Activated naive CD8-positive, alpha-beta T cell treated with anti-CD3 and anti-CD28 coated beads, Interleukin-2, amount 50 U/mL, for 24 hours (primary cell): ENCODE measurements at regions not wholly inside any gene's neighbourhood (a gene's known extent, or its start where the extent isn't known, plus 50 kb on each side); places are given as distances from the start of the nearest gene placed in this dataset.
"Not testable (repeated sequence)": the region's sequence is repeated elsewhere in the genome, so short reads cannot be mapped to it uniquely, and the experiment has no call there.

ENCODE experiments used
- ATAC-seq: fragments of 150-1000 bp; cut with Tn5 transposase; one replicate; pipeline ENCODE4 v1.10.0; 2021
- DNase-seq: peaks from one replicate; pipeline ENCODE4 v3.0.0; 2021
- H3K27ac Mint-ChIP-seq: one replicate; pipeline ENCODE4 v1.8.0; 2021; ENCODE audit warnings: mild to moderate bottlenecking, mixed read lengths
- H3K27me3 Mint-ChIP-seq: one replicate; pipeline ENCODE4 v1.8.0; 2021; ENCODE audit warnings: mixed read lengths
- H3K36me3 Mint-ChIP-seq: one replicate; pipeline ENCODE4 v1.8.0; 2021; ENCODE audit warnings: low read depth, mixed read lengths
- H3K4me1 Mint-ChIP-seq: one replicate; pipeline ENCODE4 v1.8.0; 2021; ENCODE audit warnings: mixed read lengths
- H3K4me3 Mint-ChIP-seq: one replicate; pipeline ENCODE4 v1.8.0; 2021; ENCODE audit warnings: mild to moderate bottlenecking, moderate library complexity, mixed read lengths
- H3K9me3 Mint-ChIP-seq: one replicate; pipeline ENCODE4 v1.8.0; 2021; ENCODE audit warnings: mixed read lengths

DNA sequence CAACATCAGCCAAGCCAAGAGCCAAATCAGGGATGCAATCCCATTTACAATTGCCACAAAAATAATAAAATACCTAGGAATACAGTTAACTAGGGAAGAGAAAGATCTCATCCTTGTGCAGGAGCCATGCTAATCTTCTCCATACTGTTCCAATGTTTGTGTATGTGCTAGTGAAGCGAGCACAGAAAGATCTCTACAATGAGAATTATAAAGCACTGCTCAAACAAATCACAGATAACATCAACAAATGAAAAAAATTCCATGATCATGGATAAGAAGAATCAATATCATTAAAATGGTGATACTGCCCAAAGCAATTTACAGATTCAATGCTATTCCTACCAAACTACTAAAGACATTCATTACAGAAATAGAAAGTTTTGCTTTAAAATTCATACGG, 215.6 kb downstream of the FOXG1 start:
- no peak for DNase-seq
- Mint-ChIP-seq H3K27ac (no peak overlapping the region), H3K36me3 (no peaks in the 10 kb centered on the region), H3K27me3 (no peaks in the 10 kb centered on the region), H3K4me1 (no peaks in the 10 kb centered on the region), H3K9me3 (peaks cover 21% of the 10 kb centered on the region), H3K4me3 (no peak overlapping the region)
- ATAC-seq: no peak

DNA sequence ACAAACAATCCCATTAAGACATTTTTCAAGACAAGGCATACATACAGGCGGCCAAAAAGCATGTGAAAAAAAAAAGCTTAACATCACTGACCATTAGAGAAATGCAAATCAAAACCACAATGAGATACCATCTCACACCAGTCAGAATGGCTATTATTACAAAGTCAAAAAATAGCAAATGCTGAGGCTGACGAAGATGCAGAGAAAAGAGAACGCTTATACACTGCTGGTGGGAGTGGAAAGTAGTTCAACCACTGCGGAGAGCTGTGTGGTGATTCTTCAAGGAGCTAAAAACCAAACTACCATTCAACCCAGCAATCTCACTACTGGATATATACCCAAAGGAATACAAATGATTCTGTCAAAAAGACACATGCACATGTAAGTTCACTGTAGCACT, 216.7 kb downstream of the FOXG1 start:
- Mint-ChIP-seq H3K4me1 (no peaks in the 10 kb centered on the region), H3K9me3 (peaks cover 21% of the 10 kb centered on the region), H3K27me3 (no peaks in the 10 kb centered on the region), H3K36me3 (no peaks in the 10 kb centered on the region), H3K4me3 (no peak overlapping the region), H3K27ac (no peak overlapping the region)
- no peak for DNase-seq
- no peak for ATAC-seq

GRCh38 chr14:28987516-28987915, 220.9 kb downstream of the FOXG1 start:
- H3K27ac Mint-ChIP-seq: no peak overlapping the region
- H3K36me3 Mint-ChIP-seq: no peaks in the 10 kb centered on the region
- peaks cover 9% of the 10 kb centered on the region for H3K9me3 Mint-ChIP-seq
- no peaks in the 10 kb centered on the region for H3K27me3 Mint-ChIP-seq
- no peaks in the 10 kb centered on the region for H3K4me1 Mint-ChIP-seq
- ATAC-seq (no peak), DNase-seq (no peak)
- no peak overlapping the region for H3K4me3 Mint-ChIP-seq

GRCh38 chr14:28997196-28997595, 230.6 kb downstream of the FOXG1 start:
- not testable (repeated sequence) for H3K27ac Mint-ChIP-seq, H3K36me3 Mint-ChIP-seq

DNA sequence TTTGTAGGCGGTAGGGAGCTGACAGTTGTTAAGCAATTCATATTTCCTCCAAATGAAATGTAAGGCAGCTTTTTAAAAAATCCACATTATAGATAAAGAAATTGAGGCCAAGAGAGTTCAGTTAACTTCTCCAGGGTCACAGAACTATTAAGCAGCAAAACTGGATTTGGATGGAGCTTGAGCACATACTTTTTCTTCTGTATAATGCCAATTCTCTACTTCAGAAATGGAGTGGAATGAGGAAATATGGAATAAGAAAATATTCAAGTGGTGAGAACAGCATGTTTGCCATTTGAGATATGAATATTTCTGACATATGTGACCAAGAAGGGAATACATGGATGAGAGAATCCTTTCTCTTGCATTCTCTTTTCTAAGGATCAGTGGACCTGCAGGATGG, 233.1 kb downstream of the FOXG1 start:
- peaks cover 7% of the 10 kb centered on the region for H3K9me3 Mint-ChIP-seq
- no peaks in the 10 kb centered on the region for H3K4me1 Mint-ChIP-seq
- ATAC-seq (no peak), DNase-seq (no peak)
- H3K4me3 Mint-ChIP-seq: no peak overlapping the region
- no peak overlapping the region for H3K27ac Mint-ChIP-seq
- H3K27me3 Mint-ChIP-seq: no peaks in the 10 kb centered on the region
- H3K36me3 Mint-ChIP-seq: no peaks in the 10 kb centered on the region

More at GRCh38 chr14:28997196-28997595, 230.6 kb downstream of the FOXG1 start:
- not testable (repeated sequence) for H3K9me3 Mint-ChIP-seq, H3K4me1 Mint-ChIP-seq, ATAC-seq, H3K27me3 Mint-ChIP-seq, DNase-seq, H3K4me3 Mint-ChIP-seq

- Mint-ChIP-seq H3K4me3 (no peak overlapping the region), H3K4me1 (no peaks in the 10 kb centered on the region), H3K36me3 (no peaks in the 10 kb centered on the region), H3K9me3 (peaks cover 13% of the 10 kb centered on the region), H3K27me3 (no peaks in the 10 kb centered on the region), H3K27ac (no peak overlapping the region)
- DNase-seq (no peak), ATAC-seq (no peak)
These were observed 239.1 kb downstream of the FOXG1 start for GRCh38 chr14:29005647-29006046.

DNA sequence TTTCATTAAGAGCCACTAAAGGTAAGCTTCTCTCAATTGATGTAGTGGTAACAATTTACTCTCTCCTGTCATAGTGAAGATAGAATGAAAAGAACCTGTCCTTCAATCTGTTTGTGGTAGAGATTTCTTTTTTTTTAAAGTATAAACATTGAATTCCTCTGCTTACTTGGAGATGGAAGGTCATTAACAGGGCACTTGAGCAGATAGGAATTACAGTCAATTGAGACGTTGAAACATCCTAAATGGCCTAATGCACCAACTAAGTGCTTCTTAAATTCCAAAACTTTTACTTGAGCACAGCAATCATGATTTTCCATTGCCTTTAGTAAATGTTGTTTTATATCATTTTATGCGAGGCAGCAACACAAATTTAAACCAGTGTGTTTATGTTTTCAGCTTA, 241.4 kb downstream of the FOXG1 start:
- H3K36me3 Mint-ChIP-seq: no peaks in the 10 kb centered on the region
- no peak for DNase-seq
- H3K9me3 Mint-ChIP-seq: peaks cover 20% of the 10 kb centered on the region
- H3K27me3 Mint-ChIP-seq: no peaks in the 10 kb centered on the region
- no peak for ATAC-seq
- H3K27ac Mint-ChIP-seq: no peak overlapping the region
- H3K4me1 Mint-ChIP-seq: no peaks in the 10 kb centered on the region
- H3K4me3 Mint-ChIP-seq: no peak overlapping the region

GRCh38 chr14:29016050-29016900, 249.7 kb downstream of the FOXG1 start:
- peaks cover 16% of the 10 kb centered on the region for H3K9me3 Mint-ChIP-seq
- H3K36me3 Mint-ChIP-seq: no peaks in the 10 kb centered on the region
- H3K4me3 Mint-ChIP-seq: no peak overlapping the region
- H3K4me1 Mint-ChIP-seq: no peaks in the 10 kb centered on the region
- H3K27me3 Mint-ChIP-seq: no peaks in the 10 kb centered on the region
- peak; percentile 26 for DNase-seq
- no peak for ATAC-seq
- no peak overlapping the region for H3K27ac Mint-ChIP-seq

- peaks cover 23% of the 10 kb centered on the region for H3K9me3 Mint-ChIP-seq
- not testable (repeated sequence) for H3K4me3 Mint-ChIP-seq, ATAC-seq, H3K27ac Mint-ChIP-seq, DNase-seq, H3K27me3 Mint-ChIP-seq, H3K4me1 Mint-ChIP-seq, H3K36me3 Mint-ChIP-seq
These were observed 256.9 kb downstream of the FOXG1 start for GRCh38 chr14:29023505-29023904.

DNA sequence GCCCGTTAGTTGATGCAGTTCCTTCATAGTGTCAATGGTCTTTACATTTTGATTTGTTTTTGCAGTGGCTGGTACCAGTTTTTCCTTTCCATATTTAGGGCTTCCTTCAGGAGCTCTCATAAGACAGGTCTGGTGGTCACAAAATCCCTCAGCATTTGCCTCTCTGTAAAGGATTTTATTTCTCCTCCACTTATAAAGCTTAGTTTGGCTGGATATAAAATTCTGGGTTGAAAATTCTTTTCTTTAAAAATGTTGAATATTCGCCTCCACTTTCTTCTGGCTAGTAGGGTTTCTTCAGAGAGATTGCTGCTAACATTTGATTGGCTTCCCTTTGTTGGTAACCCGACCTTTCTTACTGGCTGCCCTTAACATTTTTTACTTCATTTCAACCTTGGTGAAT, 260.9 kb downstream of the FOXG1 start:
- not testable (repeated sequence) for H3K27me3 Mint-ChIP-seq, H3K4me3 Mint-ChIP-seq, H3K4me1 Mint-ChIP-seq, DNase-seq, ATAC-seq, H3K27ac Mint-ChIP-seq, H3K36me3 Mint-ChIP-seq
- peaks cover 32% of the 10 kb centered on the region for H3K9me3 Mint-ChIP-seq

GRCh38 chr14:29027941-29028705, 261.5 kb downstream of the FOXG1 start:
- not testable (repeated sequence) for H3K27me3 Mint-ChIP-seq, H3K27ac Mint-ChIP-seq, H3K4me1 Mint-ChIP-seq, ATAC-seq, H3K36me3 Mint-ChIP-seq, H3K4me3 Mint-ChIP-seq, DNase-seq
- H3K9me3 Mint-ChIP-seq: peaks cover 32% of the 10 kb centered on the region

DNA sequence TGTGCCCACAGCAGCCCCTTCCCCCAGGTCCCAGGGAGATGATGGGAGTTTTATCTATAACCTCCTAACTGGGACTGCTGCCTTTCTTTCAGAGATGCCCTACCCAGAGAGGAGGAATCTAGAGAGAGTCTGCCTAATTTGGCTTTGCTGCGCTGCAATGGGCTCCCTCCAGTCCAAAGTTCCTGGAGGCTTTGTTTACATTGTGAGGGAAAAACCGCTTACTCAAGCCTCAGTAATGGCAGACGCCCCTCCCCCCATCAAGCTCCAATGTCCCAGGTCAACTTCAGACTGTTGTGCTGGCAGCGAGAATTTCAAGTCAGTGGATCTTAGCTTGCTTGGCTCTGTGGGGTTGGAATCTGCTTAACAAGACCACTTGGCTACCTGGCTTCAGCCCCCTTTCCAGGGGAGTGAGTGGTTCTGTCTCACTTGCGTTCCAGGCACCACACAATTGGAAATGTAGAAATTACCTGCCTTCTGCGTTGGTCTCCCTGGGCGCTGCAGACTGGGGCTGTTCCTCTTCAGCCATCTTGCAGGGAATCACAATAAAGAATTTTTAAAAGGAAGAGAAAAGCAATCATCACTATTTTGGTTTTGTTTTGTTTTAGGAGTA, 262.5 kb downstream of the FOXG1 start:
- Mint-ChIP-seq H3K9me3 (peaks cover 28% of the 10 kb centered on the region), H3K36me3 (no peaks in the 10 kb centered on the region), H3K4me3 (no peak overlapping the region), H3K27ac (no peak overlapping the region), H3K27me3 (no peaks in the 10 kb centered on the region), H3K4me1 (no peaks in the 10 kb centered on the region)
- ATAC-seq (no peak), DNase-seq (no peak)

DNA sequence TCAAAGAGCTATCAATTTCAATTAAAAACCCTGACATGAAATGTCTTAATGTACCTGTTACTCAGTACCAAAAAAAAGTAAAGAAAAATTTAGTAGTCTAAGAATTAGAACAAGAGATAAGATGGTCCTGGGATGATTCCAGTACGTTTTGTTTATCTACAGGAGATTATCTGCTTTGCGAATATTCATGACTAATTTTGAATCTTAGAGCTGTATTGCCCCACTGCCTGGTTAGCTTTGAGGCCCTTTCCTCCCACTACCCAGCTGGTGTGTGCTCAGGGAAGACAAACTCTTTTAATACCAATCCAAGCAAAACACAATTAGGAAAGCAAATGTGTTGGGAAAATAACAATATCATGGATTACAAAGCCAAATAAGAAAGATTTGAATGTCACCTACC, 263.5 kb downstream of the FOXG1 start:
- H3K27me3 Mint-ChIP-seq: no peaks in the 10 kb centered on the region
- DNase-seq (no peak), ATAC-seq (no peak)
- no peak overlapping the region for H3K27ac Mint-ChIP-seq
- H3K9me3 Mint-ChIP-seq: peaks cover 28% of the 10 kb centered on the region
- no peaks in the 10 kb centered on the region for H3K36me3 Mint-ChIP-seq
- no peak overlapping the region for H3K4me3 Mint-ChIP-seq
- H3K4me1 Mint-ChIP-seq: no peaks in the 10 kb centered on the region

- Mint-ChIP-seq H3K4me1 (no peaks in the 10 kb centered on the region), H3K4me3 (no peak overlapping the region), H3K27ac (no peak overlapping the region), H3K36me3 (no peaks in the 10 kb centered on the region), H3K27me3 (no peaks in the 10 kb centered on the region), H3K9me3 (peaks cover 30% of the 10 kb centered on the region)
- ATAC-seq (no peak), DNase-seq (no peak)
These were observed 264.4 kb downstream of the FOXG1 start for GRCh38 chr14:29030970-29031369.

DNA sequence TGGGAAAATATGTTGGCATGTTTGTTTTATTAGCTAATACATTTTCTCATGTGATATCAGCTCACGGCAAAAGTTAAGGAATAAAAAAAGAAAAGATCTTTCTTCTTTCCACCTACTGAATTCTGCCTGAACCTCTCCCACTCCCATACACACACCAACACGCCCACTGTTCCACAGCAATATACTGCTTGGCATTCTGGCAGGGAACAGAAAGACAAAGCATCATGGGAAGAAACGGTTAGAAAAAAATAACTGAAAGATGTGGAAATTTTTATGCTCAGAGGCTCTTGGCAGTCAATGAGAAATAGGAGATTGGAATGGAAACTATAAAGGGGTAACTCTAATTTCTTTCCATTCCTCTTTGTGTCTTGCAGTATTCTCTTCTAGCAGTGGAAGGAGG, 268.5 kb downstream of the FOXG1 start:
- Mint-ChIP-seq H3K4me3 (no peak overlapping the region), H3K27me3 (no peaks in the 10 kb centered on the region), H3K36me3 (no peaks in the 10 kb centered on the region), H3K4me1 (no peaks in the 10 kb centered on the region), H3K27ac (no peak overlapping the region), H3K9me3 (peaks cover 10% of the 10 kb centered on the region)
- no peak for DNase-seq
- no peak for ATAC-seq
